Limb (tissue), 2 donors: ENCODE measurements at regions not wholly inside any gene's neighbourhood (a gene's known extent, or its start where the extent isn't known, plus 50 kb on each side); places are given as distances from the start of the nearest gene placed in this dataset.
"Not testable (repeated sequence)": the region's sequence is repeated elsewhere in the genome, so short reads cannot be mapped to it uniquely, and the experiment has no call there.

ENCODE experiments used
- DNase-seq, 2 donors: peaks; one replicate each; pipeline ENCODE4 v3.0.0-alpha.2; 2016; ENCODE audit errors: extremely low spot score in 2 of 2

GRCh38 chr21:35606578-35606977, 453.7 kb downstream of the SETD4 start:
- DNase-seq = no peak

GRCh38 chr21:35606146-35606545, 454.2 kb downstream of the SETD4 start:
- DNase-seq = no peak

GRCh38 chr21:35603494-35603893, 456.8 kb downstream of the SETD4 start:
- no peak for DNase-seq

- DNase-seq = no peak
These were observed 457.4 kb downstream of the SETD4 start for GRCh38 chr21:35602811-35603362.

GRCh38 chr21:35601211-35601610, 459.1 kb downstream of the SETD4 start:
- no peak for DNase-seq

- DNase-seq = no peak
These were observed 461.2 kb downstream of the SETD4 start for GRCh38 chr21:35599164-35599563.

GRCh38 chr21:35597750-35598339, 462.5 kb downstream of the SETD4 start:
- no peak for DNase-seq

- no peak for DNase-seq
These were observed 465.4 kb downstream of the SETD4 start for GRCh38 chr21:35594905-35595304.

GRCh38 chr21:35593000-35593502, 467.3 kb downstream of the SETD4 start:
- no peak for DNase-seq

- DNase-seq = not testable (repeated sequence)
These were observed 470.0 kb downstream of the SETD4 start for GRCh38 chr21:35590284-35590683.

GRCh38 chr21:35587841-35588380, 472.4 kb downstream of the SETD4 start:
- DNase-seq = no peak

GRCh38 chr21:35586305-35586704, 474.0 kb downstream of the SETD4 start:
- DNase-seq = no peak

GRCh38 chr21:35585878-35586277, 474.4 kb downstream of the SETD4 start:
- no peak for DNase-seq

GRCh38 chr21:35585155-35585554, 475.2 kb downstream of the SETD4 start:
- DNase-seq = no peak

GRCh38 chr21:35583566-35584216, 476.6 kb downstream of the SETD4 start:
- no peak for DNase-seq

- DNase-seq = no peak
These were observed 477.6 kb downstream of the SETD4 start for GRCh38 chr21:35582731-35583130.

- no peak for DNase-seq
These were observed 478.7 kb downstream of the SETD4 start for GRCh38 chr21:35581640-35582039.

GRCh38 chr21:35579520-35580293, 480.6 kb downstream of the SETD4 start:
- no peak for DNase-seq

- no peak for DNase-seq
These were observed 481.4 kb downstream of the SETD4 start for GRCh38 chr21:35578831-35579471.

GRCh38 chr21:35578347-35578782, 482.0 kb downstream of the SETD4 start:
- no peak for DNase-seq

GRCh38 chr21:35575280-35575915, 484.9 kb downstream of the SETD4 start:
- DNase-seq = no peak
